SK-N-MC (cell line): ENCODE measurements at regions not wholly inside any gene's neighbourhood (a gene's known extent, or its start where the extent isn't known, plus 50 kb on each side); places are given as distances from the start of the nearest gene placed in this dataset.

Source experiments
- DNase-seq: peaks from one replicate; pipeline ENCODE4 v3.0.0-alpha.2; 2011; ENCODE audit warnings: low read depth, low spot score
- H3K27ac ChIP-seq: fragments of 200-600 bp; sonication (generic); 2 replicates; pipeline ENCODE4 v1.5.1; 2016; ENCODE audit warnings: mixed run types
- H3K36me3 ChIP-seq: fragments of 200-600 bp; sonication (generic); 2 replicates; pipeline ENCODE4 v1.6.1; 2017; ENCODE audit warnings: antibody characterized with exemption, low read length, mixed read lengths; ENCODE audit not compliant: insufficient read depth
- H3K4me3 ChIP-seq: fragments of 200-600 bp; sonication (generic); 2 replicates; pipeline ENCODE4 v1.5.1; 2016
- H3K9ac ChIP-seq: fragments of 200-600 bp; sonication (generic); 2 replicates; pipeline ENCODE4 v1.8.0; 2017; ENCODE audit warnings: mixed run types, mixed read lengths; ENCODE audit not compliant: insufficient read length
- H3K9me3 ChIP-seq: fragments of 200-600 bp; sonication (generic); 2 replicates; pipeline ENCODE4 v1.6.1; 2017; ENCODE audit warnings: low read depth, mild to moderate bottlenecking, antibody characterized with exemption, low read length, moderate library complexity, mixed read lengths
- EZH2 ChIP-seq: fragments of 200-600 bp; sonication (generic); IDR thresholded peaks from one replicate; pipeline ENCODE4 v1.6.1; 2017; ENCODE audit warnings: antibody characterized with exemption
- FOXP2 ChIP-seq: optimal IDR thresholded peaks from 2 replicates; pipeline ENCODE3; 2011; ENCODE audit warnings: mild to moderate bottlenecking, moderate library complexity; ENCODE audit not compliant: insufficient read depth; ENCODE audit errors: extremely low read length, control extremely low read depth
- POLR2AphosphoS5 ChIP-seq: IDR thresholded peaks from 2 replicates; pipeline ENCODE4 v1.6.1; 2012; ENCODE audit warnings: mild to moderate bottlenecking, low read depth, low read length, borderline replicate concordance

- no peak for DNase-seq
- no peak for TF ChIP-seq FOXP2
- TF ChIP-seq EZH2, result no peak
- TF ChIP-seq POLR2AphosphoS5, result no peak
- no peaks in the 10 kb centered on the region for H3K9me3 ChIP-seq
- no peak overlapping the region for H3K9ac ChIP-seq
- H3K27ac ChIP-seq, result no peak overlapping the region
- H3K36me3 ChIP-seq, result no peaks in the 10 kb centered on the region
- H3K4me3 ChIP-seq, result no peak overlapping the region
These were observed 164.8 kb upstream of the SGK1 start for GRCh38 chr6:134482593-134483270.

DNA sequence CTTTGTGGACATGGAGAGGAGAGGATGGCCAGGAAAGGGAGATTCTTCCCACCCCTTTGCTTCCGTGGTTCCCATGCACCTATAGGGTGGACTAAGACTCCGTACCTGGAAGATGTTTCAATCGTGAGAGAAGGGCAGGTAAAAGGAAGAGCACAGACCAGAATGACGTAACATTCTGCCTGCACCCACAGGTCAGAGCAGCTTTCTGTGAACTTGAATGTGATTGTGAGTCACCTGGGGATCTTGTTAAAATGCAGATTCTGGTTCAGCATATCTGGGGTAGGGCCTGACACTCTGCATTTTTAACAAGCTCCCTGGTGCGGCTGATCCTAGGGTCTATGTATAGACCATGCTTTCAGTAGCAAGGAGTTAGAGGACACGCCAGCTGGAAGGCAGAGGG is 164.1 kb upstream of the SGK1 start:
- no peaks in the 10 kb centered on the region for H3K36me3 ChIP-seq
- no peak for DNase-seq
- TF ChIP-seq FOXP2 (no peak), EZH2 (no peak), POLR2AphosphoS5 (no peak)
- no peak overlapping the region for H3K4me3 ChIP-seq
- no peak overlapping the region for H3K27ac ChIP-seq
- no peak overlapping the region for H3K9ac ChIP-seq
- no peaks in the 10 kb centered on the region for H3K9me3 ChIP-seq

DNA sequence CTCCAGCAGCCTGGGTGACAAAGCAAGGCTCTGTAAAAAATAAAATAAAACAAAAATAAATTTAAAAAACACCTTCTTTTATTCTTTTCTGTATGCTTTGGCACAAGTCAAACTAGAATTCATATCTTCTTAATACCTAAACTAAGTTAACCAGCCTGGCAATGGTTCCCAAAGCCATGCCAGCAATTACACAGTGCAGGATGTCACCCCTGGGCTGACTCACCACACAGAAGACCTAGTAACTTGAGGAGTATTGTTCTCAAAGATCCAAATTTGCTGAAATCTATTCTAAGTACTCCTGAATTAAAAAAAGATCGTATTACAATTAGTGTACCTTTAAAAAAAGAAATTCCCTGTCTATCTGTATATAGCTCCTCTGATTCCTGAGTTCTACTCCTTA is 162.7 kb upstream of the SGK1 start:
- H3K4me3 ChIP-seq, result no peak overlapping the region
- no peak for TF ChIP-seq EZH2
- no peak for TF ChIP-seq POLR2AphosphoS5
- no peak for TF ChIP-seq FOXP2
- H3K9ac ChIP-seq, result no peak overlapping the region
- H3K9me3 ChIP-seq, result no peaks in the 10 kb centered on the region
- H3K27ac ChIP-seq, result no peak overlapping the region
- H3K36me3 ChIP-seq, result no peaks in the 10 kb centered on the region
- no peak for DNase-seq

DNA sequence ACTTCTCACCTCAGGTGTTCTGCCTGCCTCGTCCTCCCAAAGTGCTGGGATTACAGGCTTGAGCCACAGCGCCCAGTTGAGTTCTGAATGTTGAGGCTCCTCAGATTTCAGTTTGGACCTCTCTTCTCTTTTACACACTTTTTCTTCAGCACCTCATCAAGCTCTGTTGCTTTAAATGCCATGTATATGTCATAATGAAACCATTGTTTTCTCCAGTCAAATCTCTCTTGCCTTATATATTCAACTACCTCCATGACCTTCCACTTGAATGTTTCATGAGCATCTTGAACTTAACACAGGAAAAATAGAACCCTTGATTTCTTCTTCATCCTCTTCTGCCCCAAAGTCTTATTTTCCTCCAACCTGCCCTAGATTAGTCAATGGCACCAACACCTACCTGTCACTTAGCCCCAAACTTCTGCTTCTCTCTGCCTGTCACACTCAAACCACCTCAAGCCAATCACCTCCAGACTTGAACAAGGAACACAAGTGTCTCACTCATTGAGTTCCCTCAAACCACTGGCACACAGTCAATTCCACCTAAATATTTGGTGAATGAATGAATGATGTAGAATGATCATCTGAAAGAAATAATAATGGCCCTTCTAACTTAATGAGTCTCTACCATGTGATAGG is 161.0 kb upstream of the SGK1 start:
- H3K9ac ChIP-seq, result no peak overlapping the region
- no peaks in the 10 kb centered on the region for H3K36me3 ChIP-seq
- no peak overlapping the region for H3K4me3 ChIP-seq
- H3K27ac ChIP-seq, result no peak overlapping the region
- DNase-seq, result no peak
- no peak for TF ChIP-seq EZH2
- TF ChIP-seq FOXP2, result no peak
- TF ChIP-seq POLR2AphosphoS5, result no peak
- H3K9me3 ChIP-seq, result no peaks in the 10 kb centered on the region

- Histone ChIP-seq H3K9ac (no peak overlapping the region), H3K4me3 (no peak overlapping the region), H3K9me3 (no peaks in the 10 kb centered on the region), H3K36me3 (no peaks in the 10 kb centered on the region), H3K27ac (no peak overlapping the region)
- DNase-seq, result no peak
- TF ChIP-seq POLR2AphosphoS5 (no peak), EZH2 (no peak), FOXP2 (no peak)
These were observed 160.2 kb upstream of the SGK1 start for GRCh38 chr6:134477991-134478635.

DNA sequence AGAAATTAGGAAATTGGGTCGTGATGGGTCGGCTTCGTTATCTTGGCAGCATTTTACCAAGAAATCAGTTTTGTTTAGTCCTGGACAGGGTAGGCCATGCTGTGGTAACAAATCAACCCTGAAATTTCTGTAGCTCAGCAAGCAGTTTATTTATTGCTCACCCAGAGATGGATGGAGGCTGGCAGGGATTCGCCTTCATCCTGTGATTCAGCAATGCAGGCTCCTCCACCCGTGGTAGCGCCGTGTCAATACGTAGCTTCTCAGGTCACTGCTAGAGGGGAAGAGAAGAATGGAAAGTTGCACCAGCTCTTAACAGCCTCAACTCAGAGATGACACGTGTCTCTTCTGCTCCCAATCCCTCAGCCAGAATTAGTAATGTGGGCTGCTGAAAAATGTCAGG is 157.0 kb upstream of the SGK1 start:
- no peak overlapping the region for H3K4me3 ChIP-seq
- H3K9me3 ChIP-seq, result no peaks in the 10 kb centered on the region
- no peak overlapping the region for H3K9ac ChIP-seq
- H3K36me3 ChIP-seq, result no peaks in the 10 kb centered on the region
- DNase-seq, result no peak
- no peak overlapping the region for H3K27ac ChIP-seq
- TF ChIP-seq EZH2 (no peak), POLR2AphosphoS5 (no peak), FOXP2 (no peak)

DNA sequence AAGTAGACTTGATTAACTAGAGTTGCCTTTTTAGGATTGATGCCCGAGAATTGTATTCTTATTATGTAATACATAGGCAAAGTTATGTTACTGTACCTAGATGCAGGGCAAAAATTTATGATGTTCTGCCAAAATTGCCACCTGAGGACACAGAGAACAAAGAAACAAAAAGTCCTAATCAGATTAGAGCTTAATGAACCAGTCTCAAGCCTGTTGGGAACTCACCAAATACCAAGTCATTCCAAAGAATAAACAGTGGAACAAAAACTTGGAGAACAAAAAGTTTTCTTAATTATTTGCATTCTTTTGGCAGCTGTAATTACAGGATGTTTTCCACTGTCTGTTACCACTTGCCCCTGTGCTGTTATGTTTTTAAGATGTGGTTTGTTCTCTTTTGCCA is 154.7 kb upstream of the SGK1 start:
- H3K9me3 ChIP-seq, result no peaks in the 10 kb centered on the region
- no peaks in the 10 kb centered on the region for H3K36me3 ChIP-seq
- H3K4me3 ChIP-seq, result no peak overlapping the region
- no peak overlapping the region for H3K27ac ChIP-seq
- DNase-seq, result no peak
- TF ChIP-seq POLR2AphosphoS5 (no peak), EZH2 (no peak), FOXP2 (no peak)
- no peak overlapping the region for H3K9ac ChIP-seq

DNA sequence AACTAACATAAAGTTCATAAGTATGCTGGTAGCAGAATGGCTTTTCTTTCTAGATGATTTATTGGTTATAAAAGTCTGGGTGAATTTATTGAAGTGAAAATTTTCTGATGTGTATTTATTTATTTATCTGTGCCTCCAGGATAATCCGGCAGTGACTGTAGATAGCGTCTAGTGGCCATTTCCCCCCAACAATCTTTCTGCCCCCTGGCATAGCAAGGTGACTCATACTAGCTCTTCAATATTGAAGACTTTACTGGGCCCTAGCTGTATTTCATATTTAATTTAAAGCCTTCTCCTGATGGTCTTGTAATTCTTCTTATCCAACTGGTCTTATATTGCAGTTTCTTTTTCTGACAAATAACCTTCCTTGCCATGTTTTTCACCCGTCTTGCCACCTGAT is 154.1 kb upstream of the SGK1 start:
- Histone ChIP-seq H3K27ac (no peak overlapping the region), H3K9me3 (no peaks in the 10 kb centered on the region), H3K4me3 (no peak overlapping the region), H3K9ac (no peak overlapping the region), H3K36me3 (no peaks in the 10 kb centered on the region)
- TF ChIP-seq FOXP2 (no peak), EZH2 (no peak), POLR2AphosphoS5 (no peak)
- no peak for DNase-seq

- Histone ChIP-seq H3K27ac (no peak overlapping the region), H3K9me3 (no peaks in the 10 kb centered on the region), H3K4me3 (no peak overlapping the region), H3K36me3 (no peaks in the 10 kb centered on the region), H3K9ac (no peak overlapping the region)
- TF ChIP-seq EZH2 (no peak), FOXP2 (no peak), POLR2AphosphoS5 (no peak)
- DNase-seq, result no peak
These were observed 152.6 kb upstream of the SGK1 start for GRCh38 chr6:134470457-134470975.
